CD4-positive, alpha-beta T cell treated with Interferon alpha-2 for 1 hour (primary cell): ENCODE measurements at regions not wholly inside any gene's neighbourhood (a gene's known extent, or its start where the extent isn't known, plus 50 kb on each side); places are given as distances from the start of the nearest gene placed in this dataset.
"Not testable (repeated sequence)": the region's sequence is repeated elsewhere in the genome, so short reads cannot be mapped to it uniquely, and the experiment has no call there.

Experiments used
- DNase-seq, 2 donors: peaks; one replicate each; pipeline ENCODE4 v3.0.0-alpha.2; 2020 to 2022

GRCh38 chr4:57303012-57303751 lies 193.0 kb upstream of the IGFBP7 start:
- DNase-seq, result no peak

GRCh38 chr4:57300300-57300699 lies 190.1 kb upstream of the IGFBP7 start:
- not testable (repeated sequence) for DNase-seq

GRCh38 chr4:57291911-57292310 lies 181.7 kb upstream of the IGFBP7 start:
- no peak for DNase-seq

GRCh38 chr4:57287687-57288604 lies 177.8 kb upstream of the IGFBP7 start:
- DNase-seq, result no peak

- DNase-seq, result no peak
Observed at GRCh38 chr4:57282933-57283310, 172.7 kb upstream of the IGFBP7 start.

- DNase-seq, result no peak
Observed at GRCh38 chr4:57280481-57280880, 170.3 kb upstream of the IGFBP7 start.

- DNase-seq, result no peak
Observed at GRCh38 chr4:57278780-57279179, 168.6 kb upstream of the IGFBP7 start.

- no peak for DNase-seq
Observed at GRCh38 chr4:57274082-57274481, 163.9 kb upstream of the IGFBP7 start.

GRCh38 chr4:57270346-57270745 lies 160.2 kb upstream of the IGFBP7 start:
- DNase-seq, result no peak

GRCh38 chr4:57265831-57266582 lies 155.8 kb upstream of the IGFBP7 start:
- no peak for DNase-seq

GRCh38 chr4:57254754-57255153 lies 144.6 kb upstream of the IGFBP7 start:
- no peak for DNase-seq

GRCh38 chr4:57249083-57249482 lies 138.9 kb upstream of the IGFBP7 start:
- DNase-seq, result no peak

- DNase-seq, result no peak
Observed at GRCh38 chr4:57243076-57243475, 132.9 kb upstream of the IGFBP7 start.

GRCh38 chr4:57234252-57234775 lies 124.1 kb upstream of the IGFBP7 start:
- DNase-seq, result no peak

GRCh38 chr4:57233386-57233785 lies 123.2 kb upstream of the IGFBP7 start:
- DNase-seq, result no peak

GRCh38 chr4:57231781-57232180 lies 121.6 kb upstream of the IGFBP7 start:
- no peak for DNase-seq

- DNase-seq, result no peak
Observed at GRCh38 chr4:57220734-57221133, 110.5 kb upstream of the IGFBP7 start.

- no peak for DNase-seq
Observed at GRCh38 chr4:57220172-57220571, 110.0 kb upstream of the IGFBP7 start.

GRCh38 chr4:57219431-57219830 lies 109.2 kb upstream of the IGFBP7 start:
- DNase-seq, result no peak

- DNase-seq, result no peak
Observed at GRCh38 chr4:57214654-57215411, 104.6 kb upstream of the IGFBP7 start.

GRCh38 chr4:57211131-57211530 lies 100.9 kb upstream of the IGFBP7 start:
- no peak for DNase-seq

- DNase-seq, result no peak
Observed at GRCh38 chr4:57206172-57206571, 96.0 kb upstream of the IGFBP7 start.
